ENCODE measurements at regions not wholly inside any gene's neighbourhood (a gene's known extent, or its start where the extent isn't known, plus 50 kb on each side); places are given as distances from the start of the nearest gene placed in this dataset.

DNA sequence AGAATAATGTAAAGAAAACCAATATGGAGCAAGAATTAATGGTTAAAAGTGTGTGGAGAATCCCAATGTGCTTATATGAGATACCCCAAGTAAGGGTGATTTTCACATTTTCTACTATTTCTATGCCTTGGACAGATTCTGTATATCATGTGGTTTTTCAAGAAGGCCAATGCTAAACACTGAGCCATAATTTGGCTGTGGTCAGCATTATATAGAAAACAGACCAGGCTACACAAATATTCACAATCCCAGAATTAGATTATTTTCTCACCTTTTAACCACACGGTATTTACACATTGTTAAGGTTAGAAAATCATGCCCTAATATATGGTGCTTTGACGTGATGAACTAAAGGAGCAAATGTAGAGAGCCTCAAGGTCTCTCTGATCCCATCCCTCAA is 277.4 kb upstream of the LRATD1 start:
- TF ChIP-seq POLR2A (IDR thresholded peaks at IDR 0.05) (no peak), EP300 (IDR thresholded peaks at IDR 0.05) (no peak)
- TF ChIP-seq, protein P1, sequence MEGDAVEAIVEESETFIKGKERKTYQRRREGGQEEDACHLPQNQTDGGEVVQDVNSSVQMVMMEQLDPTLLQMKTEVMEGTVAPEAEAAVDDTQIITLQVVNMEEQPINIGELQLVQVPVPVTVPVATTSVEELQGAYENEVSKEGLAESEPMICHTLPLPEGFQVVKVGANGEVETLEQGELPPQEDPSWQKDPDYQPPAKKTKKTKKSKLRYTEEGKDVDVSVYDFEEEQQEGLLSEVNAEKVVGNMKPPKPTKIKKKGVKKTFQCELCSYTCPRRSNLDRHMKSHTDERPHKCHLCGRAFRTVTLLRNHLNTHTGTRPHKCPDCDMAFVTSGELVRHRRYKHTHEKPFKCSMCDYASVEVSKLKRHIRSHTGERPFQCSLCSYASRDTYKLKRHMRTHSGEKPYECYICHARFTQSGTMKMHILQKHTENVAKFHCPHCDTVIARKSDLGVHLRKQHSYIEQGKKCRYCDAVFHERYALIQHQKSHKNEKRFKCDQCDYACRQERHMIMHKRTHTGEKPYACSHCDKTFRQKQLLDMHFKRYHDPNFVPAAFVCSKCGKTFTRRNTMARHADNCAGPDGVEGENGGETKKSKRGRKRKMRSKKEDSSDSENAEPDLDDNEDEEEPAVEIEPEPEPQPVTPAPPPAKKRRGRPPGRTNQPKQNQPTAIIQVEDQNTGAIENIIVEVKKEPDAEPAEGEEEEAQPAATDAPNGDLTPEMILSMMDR (IDR thresholded peaks at IDR 0.05), result no peak

Measured in tibial nerve (tissue), 4 donors.